ENCODE measurements at regions not wholly inside any gene's neighbourhood (a gene's known extent, or its start where the extent isn't known, plus 50 kb on each side); places are given as distances from the start of the nearest gene placed in this dataset.

- TF ChIP-seq RAD21 (IDR thresholded peaks at IDR 0.05; ENCODE audit: low read length): no peak
- no peak for TF ChIP-seq PBX3 (IDR thresholded peaks at IDR 0.05)
- no peak for TF ChIP-seq CTCF (IDR thresholded peaks at IDR 0.05)
- TF ChIP-seq EZH2phosphoT487 (IDR thresholded peaks at IDR 0.05; ENCODE audit: borderline replicate concordance, low read depth): no peak
- no peak for TF ChIP-seq REST (IDR thresholded peaks at IDR 0.05; ENCODE audit: low read depth, low read length)
- TF ChIP-seq NFIC (IDR thresholded peaks at IDR 0.05; ENCODE audit: borderline replicate concordance): no peak
- TF ChIP-seq POLR2AphosphoS5 (IDR thresholded peaks at IDR 0.05; ENCODE audit: low read depth, low read length): no peak
- no peak for TF ChIP-seq RXRA (IDR thresholded peaks at IDR 0.05; ENCODE audit: borderline replicate concordance, low read depth)
These were observed 124.9 kb downstream of the NPY start for GRCh38 chr7:24408798-24409430.

Data from SK-N-SH (cell line).